Retina (tissue), 1 donor: ENCODE measurements at regions not wholly inside any gene's neighbourhood (a gene's known extent, or its start where the extent isn't known, plus 50 kb on each side); places are given as distances from the start of the nearest gene placed in this dataset.

Experiments
- DNase-seq: peaks from one replicate; pipeline ENCODE4 v3.0.0-alpha.2; 2016

GRCh38 chr2:120401275-120402066, 55.5 kb downstream of the INHBB start:
- no peak for DNase-seq

DNA sequence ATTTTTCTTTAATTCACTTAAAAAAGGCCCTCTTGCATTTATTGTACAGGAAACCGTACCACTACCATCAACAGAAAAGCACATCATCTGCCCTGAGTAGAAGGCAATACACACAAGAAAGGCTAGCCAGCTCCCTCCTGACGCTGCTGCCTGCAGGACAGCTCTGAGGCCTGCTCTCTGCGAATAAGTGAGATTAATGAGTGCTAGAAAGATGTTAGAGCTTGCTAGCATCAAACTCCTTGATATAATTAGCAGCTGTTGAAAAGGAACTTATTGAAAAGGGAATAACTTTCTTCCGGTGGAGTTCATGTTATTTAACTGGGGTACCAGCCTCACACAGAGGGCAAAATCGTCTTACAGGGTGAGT, 56.1 kb downstream of the INHBB start:
- no peak for DNase-seq

DNA sequence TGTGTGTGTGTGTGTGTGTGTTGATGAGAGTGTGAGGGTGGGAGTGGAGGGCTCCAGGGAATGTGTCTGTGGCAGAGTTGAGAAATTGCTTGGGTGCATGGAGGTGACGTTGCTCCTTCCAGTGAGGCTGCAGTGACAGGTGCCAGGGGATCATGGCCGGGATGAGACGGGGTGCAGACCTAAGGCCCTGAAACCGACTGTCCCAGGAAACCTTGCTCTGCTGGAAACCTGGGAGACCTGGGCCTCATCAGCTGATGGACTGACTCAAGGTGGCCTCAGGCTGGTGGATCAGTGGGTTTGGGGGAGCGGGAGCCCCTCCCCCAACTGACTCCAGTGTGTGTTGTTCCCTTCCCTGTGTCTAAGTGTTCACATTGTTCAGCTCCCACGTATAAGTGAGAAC, 56.6 kb downstream of the INHBB start:
- DNase-seq = no peak

DNA sequence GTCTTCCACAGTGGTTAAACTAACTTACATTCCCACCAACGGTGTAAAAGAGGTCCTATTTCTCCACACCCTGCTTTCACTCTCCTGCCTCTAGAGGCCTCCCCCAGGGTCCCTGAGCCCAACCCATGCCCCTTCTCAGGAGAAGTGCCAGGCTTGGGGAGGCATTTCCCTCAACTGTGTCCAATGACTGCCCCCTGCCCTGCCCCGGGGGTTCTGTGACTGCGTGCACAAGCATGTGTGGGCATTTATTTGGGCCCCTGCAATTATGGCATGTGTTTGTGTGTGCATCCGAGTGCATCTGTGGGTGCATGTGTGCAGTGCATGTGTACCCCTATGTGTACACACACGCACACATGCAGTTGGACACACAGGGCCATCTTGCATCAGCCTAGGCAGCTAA, 57.3 kb downstream of the INHBB start:
- DNase-seq = no peak

GRCh38 chr2:120403676-120404075, 57.7 kb downstream of the INHBB start:
- DNase-seq = no peak

DNA sequence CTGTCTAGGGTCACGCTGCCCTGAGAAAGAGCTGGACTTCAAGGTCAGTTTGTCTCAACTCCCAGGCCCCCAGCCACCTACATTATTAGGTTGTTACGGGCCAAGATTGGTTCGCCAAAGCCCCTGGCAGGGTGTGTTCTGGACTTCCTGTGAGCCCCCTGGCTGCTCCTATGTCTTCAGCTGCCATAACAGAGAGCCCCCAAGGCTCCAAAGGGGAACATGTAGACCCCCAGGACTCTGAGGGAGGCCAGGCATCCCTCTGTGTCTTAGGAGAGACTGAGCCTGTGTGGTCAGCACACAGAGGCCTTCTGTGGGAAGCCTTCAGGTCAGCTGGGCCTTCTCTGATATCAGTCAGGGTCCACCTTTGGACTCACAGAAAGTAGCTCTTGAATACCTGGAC, 58.3 kb downstream of the INHBB start:
- no peak for DNase-seq

DNA sequence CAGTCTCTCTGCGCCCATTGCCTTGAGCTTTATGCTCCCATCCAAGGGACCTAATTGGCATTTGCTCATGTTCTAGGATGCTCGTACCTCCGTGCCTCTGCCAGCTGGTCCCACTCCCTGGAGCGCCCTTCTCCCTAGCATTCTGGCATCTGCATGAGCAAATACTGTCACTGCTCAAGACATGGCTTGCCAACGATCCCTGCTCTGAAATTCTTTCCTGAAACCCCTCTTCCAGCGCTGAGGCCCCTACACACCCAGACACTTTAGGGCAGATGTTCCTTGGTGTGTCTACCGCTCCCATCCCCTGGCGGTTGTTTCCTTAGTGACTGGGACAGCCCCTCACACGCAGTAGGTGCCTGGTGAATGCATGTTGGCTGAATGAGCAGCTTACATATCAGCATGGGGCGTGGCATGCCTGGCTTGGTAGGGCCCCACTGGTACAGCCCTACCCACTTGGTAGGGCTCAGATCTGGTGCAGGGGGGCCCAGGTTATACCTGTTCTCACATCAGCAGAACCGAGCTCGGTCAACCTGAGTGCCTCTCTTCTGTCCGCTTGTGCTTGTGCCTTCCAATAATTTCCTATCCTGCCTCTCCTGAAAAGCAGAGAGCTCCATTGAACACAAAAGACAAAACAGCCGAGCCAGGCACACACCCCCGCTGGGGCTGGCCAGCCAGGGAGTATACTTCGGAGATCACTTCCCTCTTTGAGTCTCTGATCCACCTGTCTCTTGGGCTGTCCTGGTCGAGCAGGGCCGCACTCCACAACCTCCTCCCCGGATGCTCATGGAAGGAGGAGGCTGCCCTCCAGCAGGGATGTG, 59.2 kb downstream of the INHBB start:
- DNase-seq = no peak

DNA sequence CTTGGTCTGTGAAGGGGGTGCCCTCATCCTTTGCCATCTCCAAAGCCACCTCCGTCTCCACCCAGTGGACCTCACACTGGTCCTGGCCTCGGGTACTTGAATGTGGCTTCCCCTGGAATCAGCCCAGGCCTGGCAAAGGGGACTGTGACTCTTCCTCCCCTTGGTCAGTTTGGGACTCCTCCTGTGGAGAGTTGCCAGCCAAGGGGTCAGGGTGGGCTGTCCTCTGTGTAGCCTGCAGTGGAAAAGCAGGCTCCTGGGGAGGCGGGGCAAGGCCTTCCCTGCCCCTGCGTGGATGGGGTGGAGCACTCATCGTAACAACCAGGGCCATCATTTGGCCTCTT, 59.8 kb downstream of the INHBB start:
- DNase-seq = no peak

- no peak for DNase-seq
Observed at GRCh38 chr2:120406566-120406965, 60.6 kb downstream of the INHBB start.

DNA sequence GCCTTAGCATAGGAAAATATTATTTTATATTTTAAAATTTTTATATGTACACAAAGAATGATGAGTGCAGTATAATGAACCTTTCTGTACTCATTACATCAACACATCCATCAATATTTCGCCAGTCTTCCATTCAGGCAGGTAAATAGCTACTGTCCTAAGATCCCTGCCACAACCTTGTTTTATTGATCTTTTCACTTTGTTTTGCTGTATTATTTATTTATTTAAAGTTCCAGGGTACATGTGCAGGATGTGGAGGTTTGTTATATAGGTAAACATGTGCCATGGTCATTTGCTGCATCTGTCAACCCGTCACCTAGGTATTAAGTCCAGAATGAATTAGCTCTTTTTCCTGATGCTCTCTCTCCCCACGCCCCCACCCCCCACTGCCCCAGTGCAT, 64.6 kb downstream of the INHBB start:
- no peak for DNase-seq

DNA sequence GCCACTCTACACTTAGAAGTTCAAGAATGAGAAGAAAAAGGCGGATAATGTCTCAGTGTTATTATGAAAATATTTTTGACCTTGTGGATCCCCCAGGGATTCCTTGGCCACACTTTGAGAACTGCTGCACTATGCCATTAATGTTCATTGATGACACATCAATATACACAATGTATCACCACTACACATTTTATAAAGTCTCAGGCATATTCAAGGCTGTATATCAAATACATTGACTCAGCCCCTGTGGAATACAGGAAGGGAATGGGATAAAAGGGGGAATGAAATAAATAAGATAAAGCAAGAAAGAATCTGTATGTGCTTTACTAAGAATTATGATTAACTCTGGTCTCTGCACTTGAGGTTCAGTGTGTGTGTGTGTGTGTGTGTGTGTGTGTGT, 69.1 kb downstream of the INHBB start:
- DNase-seq = no peak

DNA sequence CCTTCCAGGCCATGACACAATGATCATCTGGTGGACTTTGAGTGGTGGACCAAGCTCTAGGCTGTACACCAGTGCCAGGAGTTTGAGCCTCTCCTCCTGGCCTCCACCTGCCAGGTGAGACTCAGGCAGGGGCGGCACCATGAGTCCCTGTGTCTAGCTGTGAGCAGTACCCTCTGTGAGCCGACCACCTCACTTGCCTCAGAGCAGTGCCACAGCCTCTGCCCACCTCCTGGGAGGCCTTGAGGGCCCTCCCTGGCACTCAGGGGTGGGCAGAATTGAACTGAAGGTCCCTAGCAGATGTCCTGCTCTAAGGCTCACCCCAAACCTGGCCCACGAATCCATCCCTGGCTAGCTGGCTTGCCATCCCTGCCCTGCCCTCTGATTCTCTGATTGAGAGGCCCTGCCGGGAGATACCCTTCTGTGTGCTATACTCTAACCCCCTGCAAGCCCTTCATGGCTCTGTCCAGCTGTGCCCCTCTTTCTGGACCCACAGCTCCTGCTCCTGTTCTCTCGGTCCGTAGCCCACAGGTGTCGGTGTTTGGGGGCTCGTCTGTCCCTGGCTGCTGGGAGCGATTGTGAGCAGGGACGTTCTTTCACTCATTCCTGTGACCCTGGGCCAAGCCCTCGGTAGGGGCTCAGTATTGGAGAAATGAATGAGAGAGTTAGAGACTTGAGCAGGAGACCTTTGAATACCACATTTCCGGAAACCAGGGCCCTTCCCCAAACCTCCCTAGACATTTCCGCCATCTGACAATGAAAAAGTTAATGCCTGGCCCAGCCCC, 70.0 kb downstream of the INHBB start:
- no peak for DNase-seq

- no peak for DNase-seq
Observed at GRCh38 chr2:120418174-120418787, 72.3 kb downstream of the INHBB start.

DNA sequence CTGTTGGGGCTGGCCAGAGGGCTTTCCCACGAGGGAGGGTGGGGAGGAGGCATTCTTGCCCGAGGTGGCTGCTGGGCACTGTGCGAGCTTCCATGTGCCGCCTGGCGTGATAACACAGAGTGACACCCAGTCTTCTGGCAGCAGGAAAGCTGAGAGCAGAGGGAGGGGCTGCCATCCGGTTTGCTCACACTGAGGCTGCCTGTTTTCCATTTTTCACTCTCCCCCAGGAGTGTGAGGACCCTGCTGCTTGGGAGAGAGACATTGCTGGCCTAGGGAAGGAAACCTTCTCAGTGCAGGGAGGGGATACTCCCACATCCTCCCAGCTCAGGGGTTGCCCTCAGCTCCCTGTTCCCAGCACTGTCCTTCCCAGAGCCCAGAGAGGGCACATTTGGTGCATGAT, 73.1 kb downstream of the INHBB start:
- DNase-seq = peak; percentile 67

GRCh38 chr2:120419955-120420354, 74.0 kb downstream of the INHBB start:
- DNase-seq = no peak

DNA sequence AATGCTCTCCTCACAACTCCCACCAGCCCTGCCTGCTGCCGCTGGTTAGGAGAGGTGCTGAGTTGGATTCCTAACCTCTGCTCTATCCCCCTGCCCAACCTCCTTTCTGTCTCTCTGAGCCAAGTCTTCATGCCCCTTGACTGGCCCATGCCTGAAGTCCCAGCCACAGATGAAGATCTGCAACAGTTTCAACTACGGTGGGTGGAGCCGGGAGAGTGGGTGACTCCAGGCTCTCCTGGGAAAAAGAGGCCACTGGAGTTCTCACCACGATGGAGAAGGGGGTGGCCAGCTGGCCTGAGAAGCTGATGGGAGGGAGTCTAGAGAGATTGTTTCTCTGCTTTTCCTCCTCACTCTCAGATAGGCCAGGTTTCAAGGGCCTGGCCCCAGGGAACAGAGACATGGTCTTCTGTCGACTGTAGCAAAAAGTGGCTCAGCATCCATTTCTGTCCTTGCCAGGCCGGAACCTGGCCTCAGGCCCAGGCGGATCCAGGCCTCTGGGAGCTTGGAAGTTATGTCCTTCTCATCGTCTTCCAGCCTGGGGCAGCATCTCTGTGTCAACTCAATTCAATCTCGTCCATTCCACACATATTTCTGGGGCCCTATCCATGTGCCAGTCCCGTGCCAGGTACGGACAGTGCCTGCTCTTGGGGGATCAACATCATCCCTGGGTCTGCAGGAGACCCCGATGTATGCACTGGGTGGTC, 75.3 kb downstream of the INHBB start:
- DNase-seq = no peak

GRCh38 chr2:120421830-120422175, 75.9 kb downstream of the INHBB start:
- no peak for DNase-seq

DNA sequence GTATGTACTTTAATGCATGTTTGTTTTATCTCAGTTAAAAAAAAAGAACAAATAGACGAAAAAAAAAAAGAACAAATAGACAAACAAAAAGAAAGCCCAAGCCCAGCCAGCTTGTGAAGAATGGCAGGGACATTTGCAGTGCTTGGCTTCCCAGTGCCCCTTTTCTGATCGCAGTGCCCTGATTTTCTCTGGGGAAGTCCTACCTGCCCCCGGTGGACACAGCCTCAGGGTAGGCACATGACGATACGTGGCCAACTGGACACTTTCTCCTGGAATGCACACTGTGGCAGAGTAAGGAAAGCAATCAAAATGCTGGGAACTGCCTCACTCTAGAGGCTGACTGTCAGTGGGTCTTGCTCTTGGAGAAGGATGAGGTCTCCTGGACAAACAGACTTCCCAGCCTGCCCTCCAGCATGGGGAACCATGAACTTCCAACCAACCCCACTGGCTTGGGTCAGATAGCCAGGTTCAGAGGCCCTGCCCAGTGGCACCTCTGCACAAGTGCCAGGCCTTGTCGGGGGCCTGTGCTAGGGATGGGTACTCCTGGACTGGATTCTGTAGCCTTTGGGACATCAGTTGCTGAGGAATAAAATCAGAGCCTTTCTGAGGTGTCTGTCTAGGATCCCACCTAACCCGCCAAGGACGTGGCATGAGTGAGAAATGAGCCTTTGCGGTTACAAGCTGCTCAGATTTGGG, 76.7 kb downstream of the INHBB start:
- DNase-seq = no peak

DNA sequence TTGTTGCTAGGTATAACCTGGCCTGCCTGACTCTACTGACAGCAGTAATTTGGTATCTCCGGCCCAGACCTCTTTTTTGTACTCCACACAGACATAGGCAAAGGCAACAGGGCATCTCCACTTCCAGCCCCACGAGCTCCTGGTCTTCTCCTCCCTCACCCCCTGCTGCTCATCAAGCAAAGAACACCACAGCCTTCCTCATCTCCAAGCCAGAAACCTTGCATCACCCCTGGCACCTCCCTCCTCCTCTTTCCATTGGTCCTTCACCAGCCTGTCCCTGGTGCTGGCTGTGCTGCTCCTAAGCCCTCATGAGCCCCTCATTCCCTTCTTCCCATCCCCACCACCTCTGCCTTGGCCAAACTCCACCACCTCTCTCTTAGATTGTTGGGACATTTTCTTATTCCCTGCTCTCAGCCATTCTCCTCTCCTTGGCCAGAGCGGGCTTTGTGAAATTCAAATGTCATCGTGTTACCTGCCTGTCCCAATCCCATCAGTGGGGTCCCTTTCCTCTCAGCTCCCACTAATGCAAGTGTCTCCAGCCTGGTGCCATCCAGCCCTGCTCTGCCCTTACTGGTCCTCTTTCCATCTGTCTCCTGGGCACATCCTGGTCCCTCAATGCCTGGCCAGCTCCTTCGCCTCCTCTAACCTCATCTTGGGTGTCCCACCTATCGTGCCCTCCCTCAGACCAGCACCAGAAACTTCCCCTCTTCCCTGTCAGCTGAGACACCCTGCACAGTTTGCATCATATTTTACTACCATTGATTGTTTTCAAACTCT, 77.4 kb downstream of the INHBB start:
- no peak for DNase-seq

GRCh38 chr2:120424274-120424796, 78.4 kb downstream of the INHBB start:
- no peak for DNase-seq

DNA sequence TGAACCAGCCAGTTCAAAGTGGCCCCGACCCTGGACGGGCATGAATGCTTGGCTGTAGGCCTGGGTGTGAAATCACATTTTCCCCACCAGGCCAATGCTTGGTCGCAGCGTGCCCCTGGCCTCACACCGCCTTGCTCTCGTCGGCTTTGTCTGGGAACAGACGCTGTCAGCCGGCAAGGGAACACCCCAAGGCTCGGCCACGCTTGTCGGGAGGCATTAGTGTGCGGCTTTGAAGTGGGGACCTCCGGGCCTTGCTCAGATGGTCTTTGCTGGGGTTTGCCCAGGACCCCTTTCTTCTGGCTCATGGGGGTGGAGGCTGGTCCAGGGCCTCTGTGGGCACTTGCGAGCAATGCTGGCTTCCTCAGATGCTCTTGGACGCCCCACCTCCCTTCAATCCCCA, 79.1 kb downstream of the INHBB start:
- DNase-seq = no peak
